SU-DHL-6 (cell line): ENCODE measurements at regions not wholly inside any gene's neighbourhood (a gene's known extent, or its start where the extent isn't known, plus 50 kb on each side); places are given as distances from the start of the nearest gene placed in this dataset.

Source experiments
- H2AFZ ChIP-seq: fragments of 200-600 bp; sonication (generic); 2 replicates; pipeline ENCODE4 v1.6.1; 2014; ENCODE audit warnings: low read depth, mild to moderate bottlenecking, moderate library complexity, mixed read lengths, antibody characterized with exemption, low read length; ENCODE audit not compliant: severe bottlenecking
- H3F3A ChIP-seq: fragments of 200-600 bp; shearing (Covaris generic); 2 replicates; pipeline ENCODE4 v1.6.0; 2016; ENCODE audit warnings: antibody characterized with exemption, mild to moderate bottlenecking; ENCODE audit not compliant: insufficient read depth
- H3K27ac ChIP-seq: fragments of 200-600 bp; sonication (generic); 2 replicates; pipeline ENCODE4 v1.5.1; 2016; ENCODE audit warnings: low read depth, mild to moderate bottlenecking, low read length, moderate library complexity, mixed read lengths
- H3K27me3 ChIP-seq: fragments of 200-600 bp; sonication (generic), shearing (Covaris generic); 2 replicates; pipeline ENCODE4 v1.6.0; 2014; ENCODE audit warnings: mild to moderate bottlenecking, low read length
- H3K36me3 ChIP-seq: fragments of 200-600 bp; sonication (generic); 2 replicates; pipeline ENCODE4 v1.6.1; 2014; ENCODE audit warnings: mild to moderate bottlenecking, low read length, mixed read lengths
- H3K4me2 ChIP-seq: fragments of 300-600, 200-600 bp; shearing (Covaris generic), sonication (generic); 2 replicates; pipeline ENCODE4 v1.6.0; 2014; ENCODE audit warnings: low read length, low read depth, mild to moderate bottlenecking; ENCODE audit not compliant: poor library complexity, severe bottlenecking
- H3K4me3 ChIP-seq: fragments of 200-600 bp; sonication (generic); 2 replicates; pipeline ENCODE4 v1.5.1; 2014; ENCODE audit warnings: antibody characterized with exemption, low read length, mild to moderate bottlenecking, mixed read lengths; ENCODE audit not compliant: insufficient read depth, poor library complexity, severe bottlenecking
- H3K79me2 ChIP-seq: fragments of 200-600 bp; sonication (generic); 2 replicates; pipeline ENCODE4 v1.6.1; 2014; ENCODE audit warnings: mild to moderate bottlenecking, low read length, moderate library complexity; ENCODE audit not compliant: insufficient read depth
- H3K9ac ChIP-seq: fragments of 200-600 bp; sonication (generic); 2 replicates; pipeline ENCODE4 v1.7.0; 2014; ENCODE audit warnings: mild to moderate bottlenecking, low read length
- H3K9me2 ChIP-seq: fragments of 200-600 bp; sonication (generic); replicated peaks from 2 replicates; pipeline ENCODE4 v1.6.1; 2014; ENCODE audit warnings: low read length; ENCODE audit not compliant: insufficient read depth
- H3K9me3 ChIP-seq: fragments of 200-600 bp; sonication (generic); 2 replicates; pipeline ENCODE4 v1.6.1; 2014; ENCODE audit warnings: low read length, mixed read lengths; ENCODE audit not compliant: insufficient read depth
- H4K20me1 ChIP-seq: fragments of 200-600 bp; sonication (generic); 2 replicates; pipeline ENCODE4 v1.6.1; 2014; ENCODE audit warnings: low read depth, mild to moderate bottlenecking, antibody characterized with exemption, low read length, moderate library complexity, mixed read lengths
- CTCF ChIP-seq: fragments of 200-600 bp; sonication (generic); IDR thresholded peaks from one replicate; pipeline ENCODE4 v1.5.1; 2017; ENCODE audit warnings: antibody characterized with exemption, mild to moderate bottlenecking, low read length, moderate library complexity; ENCODE audit not compliant: insufficient read depth, poor library complexity, severe bottlenecking
- EZH2phosphoT487 ChIP-seq: fragments of 200-600 bp; sonication (generic), shearing (Covaris generic); conservative IDR thresholded peaks from 2 replicates; pipeline ENCODE4 v1.6.1; 2018; ENCODE audit warnings: mild to moderate bottlenecking, antibody characterized with exemption, low read length, moderate library complexity, mixed read lengths

- Histone ChIP-seq H3K9me2 (no peaks in the 10 kb centered on the region), H2AFZ (no peak overlapping the region), H3K79me2 (no peaks in the 10 kb centered on the region), H3K9ac (no peak overlapping the region), H3K4me2 (no peak overlapping the region), H3K4me3 (no peak overlapping the region), H3K27ac (no peak overlapping the region), H3K36me3 (no peaks in the 10 kb centered on the region), H3K9me3 (no peaks in the 10 kb centered on the region), H4K20me1 (no peaks in the 10 kb centered on the region), H3K27me3 (no peaks in the 10 kb centered on the region), H3F3A (no peaks in the 10 kb centered on the region)
- no peak for TF ChIP-seq EZH2phosphoT487
- no peak for TF ChIP-seq CTCF
These were observed 1643.2 kb upstream of the PRR20A start for GRCh38 chr13:55497486-55497885.

GRCh38 chr13:55500694-55501093 lies 1640.0 kb upstream of the PRR20A start:
- H3K4me3 ChIP-seq, result no peak overlapping the region
- H3K36me3 ChIP-seq, result no peaks in the 10 kb centered on the region
- no peaks in the 10 kb centered on the region for H3F3A ChIP-seq
- no peaks in the 10 kb centered on the region for H4K20me1 ChIP-seq
- no peaks in the 10 kb centered on the region for H3K27me3 ChIP-seq
- H3K27ac ChIP-seq, result no peak overlapping the region
- H3K9me2 ChIP-seq, result no peaks in the 10 kb centered on the region
- no peak overlapping the region for H2AFZ ChIP-seq
- H3K4me2 ChIP-seq, result no peak overlapping the region
- H3K79me2 ChIP-seq, result no peaks in the 10 kb centered on the region
- TF ChIP-seq CTCF (no peak), EZH2phosphoT487 (no peak)
- no peak overlapping the region for H3K9ac ChIP-seq
- no peaks in the 10 kb centered on the region for H3K9me3 ChIP-seq

- Histone ChIP-seq H3K9me2 (no peaks in the 10 kb centered on the region), H3K79me2 (no peaks in the 10 kb centered on the region), H3K9ac (no peak overlapping the region), H4K20me1 (no peaks in the 10 kb centered on the region), H3K36me3 (no peaks in the 10 kb centered on the region), H3F3A (no peaks in the 10 kb centered on the region), H3K9me3 (no peaks in the 10 kb centered on the region; the same call in 1 of the 2 replicates), H3K4me2 (no peak overlapping the region), H3K27ac (no peak overlapping the region), H2AFZ (no peak overlapping the region), H3K4me3 (no peak overlapping the region), H3K27me3 (no peaks in the 10 kb centered on the region)
- TF ChIP-seq CTCF, result no peak
- no peak for TF ChIP-seq EZH2phosphoT487
These were observed 1624.1 kb upstream of the PRR20A start for GRCh38 chr13:55516610-55517009.
